Neural crest cell (in vitro differentiated cells): ENCODE measurements at regions not wholly inside any gene's neighbourhood (a gene's known extent, or its start where the extent isn't known, plus 50 kb on each side); places are given as distances from the start of the nearest gene placed in this dataset.

Source experiments
- DNase-seq: peaks from one replicate; pipeline ENCODE4 v3.0.0; 2021; ENCODE audit warnings: low read depth, mixed read lengths, low spot score
- H3K27ac Mint-ChIP-seq: one replicate; pipeline ENCODE4 v1.8.0; 2021; ENCODE audit warnings: mild to moderate bottlenecking, mixed read lengths; ENCODE audit not compliant: unreplicated experiment
- H3K27me3 Mint-ChIP-seq: 2 replicates; pipeline ENCODE4 v1.8.0; 2021; ENCODE audit warnings: low read depth, mild to moderate bottlenecking, mixed read lengths
- H3K36me3 Mint-ChIP-seq: 2 replicates; pipeline ENCODE4 v1.8.0; 2021; ENCODE audit warnings: low read depth, mild to moderate bottlenecking, mixed read lengths
- H3K4me1 Mint-ChIP-seq: 2 replicates; pipeline ENCODE4 v1.8.0; 2021; ENCODE audit warnings: mixed read lengths
- H3K4me3 Mint-ChIP-seq: one replicate; pipeline ENCODE4 v1.8.0; 2021; ENCODE audit warnings: mild to moderate bottlenecking, mixed read lengths
- H3K9me3 Mint-ChIP-seq: 2 replicates; pipeline ENCODE4 v1.8.0; 2021; ENCODE audit warnings: mixed read lengths
- CTCF ChIP-seq: fragments of 200-600 bp; sonication (generic); conservative IDR thresholded peaks from 2 replicates; pipeline ENCODE4 v1.5.0; 2021; ENCODE audit warnings: antibody characterized with exemption, mild to moderate bottlenecking

- Mint-ChIP-seq H3K4me3 (no peak overlapping the region), H3K9me3 (no peaks in the 10 kb centered on the region), H3K36me3 (no peaks in the 10 kb centered on the region), H3K27me3 (peaks cover 10% of the 10 kb centered on the region), H3K27ac (no peak overlapping the region), H3K4me1 (peaks cover 15% of the 10 kb centered on the region)
- DNase-seq: no peak
- TF ChIP-seq CTCF: no peak
These were observed 248.6 kb downstream of the HIVEP2 start for GRCh38 chr6:142696123-142697000.

- DNase-seq: no peak
- H3K27ac Mint-ChIP-seq: no peak overlapping the region
- no peaks in the 10 kb centered on the region for H3K9me3 Mint-ChIP-seq
- no peak for TF ChIP-seq CTCF
- H3K36me3 Mint-ChIP-seq: no peaks in the 10 kb centered on the region
- H3K4me1 Mint-ChIP-seq: peaks cover 15% of the 10 kb centered on the region
- H3K4me3 Mint-ChIP-seq: no peak overlapping the region
- H3K27me3 Mint-ChIP-seq: peaks cover 6% of the 10 kb centered on the region
These were observed 248.0 kb downstream of the HIVEP2 start for GRCh38 chr6:142697001-142697335.

- Mint-ChIP-seq H3K9me3 (no peaks in the 10 kb centered on the region), H3K4me1 (peaks cover 13% of the 10 kb centered on the region), H3K36me3 (no peaks in the 10 kb centered on the region), H3K4me3 (no peak overlapping the region), H3K27me3 (peaks cover under 1% of the 10 kb centered on the region), H3K27ac (peak overlapping the region; percentile 4)
- TF ChIP-seq CTCF: no peak
- no peak for DNase-seq
These were observed 247.1 kb downstream of the HIVEP2 start for GRCh38 chr6:142697922-142698321.

GRCh38 chr6:142698751-142699150, 246.2 kb downstream of the HIVEP2 start:
- Mint-ChIP-seq H3K27me3 (no peaks in the 10 kb centered on the region), H3K27ac (no peak overlapping the region), H3K4me3 (no peak overlapping the region), H3K9me3 (no peaks in the 10 kb centered on the region), H3K36me3 (no peaks in the 10 kb centered on the region), H3K4me1 (peaks cover 9% of the 10 kb centered on the region)
- peak; percentile 28 for TF ChIP-seq CTCF
- no peak for DNase-seq

GRCh38 chr6:142699391-142699790, 245.6 kb downstream of the HIVEP2 start:
- Mint-ChIP-seq H3K9me3 (no peaks in the 10 kb centered on the region), H3K4me3 (no peak overlapping the region), H3K27me3 (no peaks in the 10 kb centered on the region), H3K27ac (no peak overlapping the region), H3K4me1 (peaks cover 9% of the 10 kb centered on the region), H3K36me3 (no peaks in the 10 kb centered on the region)
- no peak for DNase-seq
- TF ChIP-seq CTCF: no peak
